Middle frontal gyrus (tissue), 1 donor: ENCODE measurements at regions not wholly inside any gene's neighbourhood (a gene's known extent, or its start where the extent isn't known, plus 50 kb on each side); places are given as distances from the start of the nearest gene placed in this dataset.
"Not testable (repeated sequence)": the region's sequence is repeated elsewhere in the genome, so short reads cannot be mapped to it uniquely, and the experiment has no call there.

Source experiments
- DNase-seq: peaks from one replicate; pipeline ENCODE4 v3.0.0-alpha.2; 2015; ENCODE audit warnings: low spot score; ENCODE audit errors: extremely low spot score

DNA sequence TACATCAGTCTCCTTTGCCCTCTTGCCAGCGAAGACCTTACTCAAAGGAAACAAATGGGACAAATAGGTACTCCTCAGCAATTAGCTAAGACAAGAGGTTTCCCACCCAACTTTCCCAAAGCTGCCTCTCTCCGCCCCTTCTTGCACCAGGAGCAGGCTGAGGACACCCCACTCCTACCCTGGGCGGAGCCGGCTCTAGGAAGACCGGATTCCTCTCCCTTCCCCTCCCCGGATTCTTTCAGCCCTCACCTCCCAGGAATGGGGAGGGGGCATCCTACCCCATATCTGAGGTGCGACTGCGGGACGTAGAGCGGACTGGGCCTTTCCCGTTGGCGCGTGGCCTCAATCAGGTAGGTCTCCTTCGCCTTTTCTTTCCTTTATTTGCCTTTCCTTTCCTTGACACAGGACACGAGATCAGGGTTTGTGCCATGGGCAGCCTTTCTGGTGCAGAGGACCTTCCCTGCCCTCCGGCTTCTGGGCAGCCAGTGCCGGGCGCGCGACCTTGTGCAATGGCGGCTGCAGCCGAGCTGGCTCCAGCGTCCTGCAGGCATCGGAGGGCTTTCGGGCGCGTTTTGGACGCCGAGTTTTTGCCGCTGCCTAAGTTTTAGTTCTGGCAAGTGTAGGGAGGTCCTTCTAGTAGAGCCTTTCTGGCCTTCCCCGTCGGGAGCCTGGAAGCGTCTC lies 279.9 kb downstream of the PLS3 start:
- not testable (repeated sequence) for DNase-seq

DNA sequence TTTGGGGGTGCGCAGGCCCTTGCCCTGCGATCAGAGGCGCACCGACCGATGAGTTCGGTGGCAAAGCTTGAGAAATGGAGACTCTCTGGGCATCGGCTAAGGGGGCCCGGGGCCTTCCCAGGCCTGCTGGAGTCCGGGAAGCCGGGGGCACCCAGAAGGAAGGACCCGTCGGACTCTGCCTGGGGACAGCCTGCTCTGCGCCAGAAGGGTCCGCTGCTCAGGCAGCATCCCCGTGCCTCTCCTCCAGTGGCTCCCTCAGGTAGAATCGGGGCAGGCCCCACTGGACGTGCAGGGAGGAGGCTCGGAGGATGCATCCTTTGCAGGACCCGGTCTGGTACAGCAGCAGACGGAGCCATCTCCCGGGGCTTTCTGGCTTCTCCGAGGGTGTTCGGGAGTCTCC lies 290.0 kb downstream of the PLS3 start:
- not testable (repeated sequence) for DNase-seq

DNA sequence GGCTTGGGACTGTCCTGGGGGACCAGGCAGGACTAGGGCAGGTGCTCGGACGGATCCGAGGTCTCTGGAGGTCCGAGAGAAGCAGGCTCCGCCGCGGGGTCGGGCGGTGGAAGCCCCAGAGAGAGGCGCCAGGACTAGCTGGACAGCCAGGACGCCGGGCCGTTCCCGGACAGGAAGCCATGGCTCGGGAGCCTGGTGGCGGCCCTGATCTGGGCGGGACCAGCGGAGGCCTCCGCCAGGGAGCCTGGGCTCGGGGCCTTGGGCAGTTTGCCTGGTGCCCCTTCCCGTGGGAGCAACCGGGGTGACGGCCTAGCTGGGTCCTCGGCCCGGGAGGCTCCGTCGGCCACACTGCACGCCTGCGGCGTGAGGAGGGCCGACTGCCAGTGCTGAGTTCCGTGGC lies 292.3 kb downstream of the PLS3 start:
- not testable (repeated sequence) for DNase-seq

DNA sequence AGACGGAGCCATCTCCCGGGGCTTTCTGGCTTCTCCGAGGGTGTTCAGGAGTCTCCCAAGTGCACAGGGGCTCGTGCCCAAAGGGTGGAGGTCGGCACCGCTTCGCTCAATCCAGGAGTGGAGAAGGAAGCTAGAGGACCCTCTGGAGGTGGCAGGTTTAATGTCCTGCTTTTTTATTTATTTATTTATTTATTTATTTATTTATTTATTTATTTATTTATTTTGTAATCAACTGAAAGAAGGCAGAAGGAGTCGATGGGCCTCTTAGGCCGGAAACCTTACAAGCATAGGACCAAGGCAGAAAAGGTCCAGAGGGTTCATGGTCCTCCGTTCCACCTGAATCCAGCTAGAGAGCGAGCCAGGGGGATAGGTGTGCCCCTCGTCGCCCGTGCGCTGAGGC lies 289.4 kb upstream of the AGTR2 start:
- not testable (repeated sequence) for DNase-seq

DNA sequence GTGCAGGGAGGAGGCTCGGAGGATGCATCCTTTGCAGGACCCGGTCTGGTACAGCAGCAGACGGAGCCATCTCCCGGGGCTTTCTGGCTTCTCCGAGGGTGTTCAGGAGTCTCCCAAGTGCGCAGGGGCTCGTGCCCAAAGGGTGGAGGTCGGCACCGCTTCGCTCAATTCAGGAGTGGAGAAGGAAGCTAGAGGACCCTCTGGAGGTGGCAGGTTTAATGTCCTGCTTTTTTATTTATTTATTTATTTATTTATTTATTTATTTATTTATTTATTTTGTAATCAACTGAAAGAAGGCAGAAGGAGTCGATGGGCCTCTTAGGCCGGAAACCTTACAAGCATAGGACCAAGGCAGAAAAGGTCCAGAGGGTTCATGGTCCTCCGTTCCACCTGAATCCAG lies 286.4 kb upstream of the AGTR2 start:
- not testable (repeated sequence) for DNase-seq

DNA sequence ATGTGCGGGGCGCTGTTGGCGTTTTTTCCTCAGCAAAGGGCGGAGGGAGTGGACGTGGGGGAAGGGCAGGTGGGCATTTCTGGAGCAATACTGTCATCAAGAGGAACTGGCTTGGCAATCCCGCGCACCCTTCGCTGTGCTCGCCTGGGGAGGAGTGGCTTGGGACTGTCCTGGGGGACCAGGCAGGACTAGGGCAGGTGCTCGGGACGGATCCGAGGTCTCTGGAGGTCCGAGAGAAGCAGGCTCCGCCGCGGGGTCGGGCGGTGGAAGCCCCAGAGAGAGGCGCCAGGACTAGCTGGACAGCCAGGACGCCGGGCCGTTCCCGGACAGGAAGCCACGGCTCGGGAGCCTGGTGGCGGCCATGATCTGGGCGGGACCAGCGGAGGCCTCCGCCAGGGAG lies 282.5 kb upstream of the AGTR2 start:
- DNase-seq: not testable (repeated sequence)

DNA sequence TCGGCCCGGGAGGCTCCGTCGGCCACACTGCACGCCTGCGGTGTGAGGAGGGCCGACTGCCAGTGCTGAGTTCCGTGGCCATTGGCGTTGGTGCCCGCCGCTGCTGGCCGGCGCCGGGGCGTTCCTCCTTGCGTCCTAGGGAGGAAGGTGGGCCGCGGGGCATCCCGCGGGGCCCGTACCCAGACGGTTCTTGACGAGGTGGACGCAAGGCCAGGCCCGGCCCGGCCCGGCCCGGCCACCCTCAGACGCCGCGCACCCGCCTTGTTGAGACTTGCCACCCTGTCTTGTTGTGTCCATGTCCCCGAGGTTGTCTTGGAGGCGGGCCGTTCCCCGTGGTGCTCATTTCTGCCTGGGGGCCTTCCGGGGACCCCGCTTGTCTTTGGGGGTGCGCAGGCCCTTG lies 282.0 kb upstream of the AGTR2 start:
- not testable (repeated sequence) for DNase-seq

DNA sequence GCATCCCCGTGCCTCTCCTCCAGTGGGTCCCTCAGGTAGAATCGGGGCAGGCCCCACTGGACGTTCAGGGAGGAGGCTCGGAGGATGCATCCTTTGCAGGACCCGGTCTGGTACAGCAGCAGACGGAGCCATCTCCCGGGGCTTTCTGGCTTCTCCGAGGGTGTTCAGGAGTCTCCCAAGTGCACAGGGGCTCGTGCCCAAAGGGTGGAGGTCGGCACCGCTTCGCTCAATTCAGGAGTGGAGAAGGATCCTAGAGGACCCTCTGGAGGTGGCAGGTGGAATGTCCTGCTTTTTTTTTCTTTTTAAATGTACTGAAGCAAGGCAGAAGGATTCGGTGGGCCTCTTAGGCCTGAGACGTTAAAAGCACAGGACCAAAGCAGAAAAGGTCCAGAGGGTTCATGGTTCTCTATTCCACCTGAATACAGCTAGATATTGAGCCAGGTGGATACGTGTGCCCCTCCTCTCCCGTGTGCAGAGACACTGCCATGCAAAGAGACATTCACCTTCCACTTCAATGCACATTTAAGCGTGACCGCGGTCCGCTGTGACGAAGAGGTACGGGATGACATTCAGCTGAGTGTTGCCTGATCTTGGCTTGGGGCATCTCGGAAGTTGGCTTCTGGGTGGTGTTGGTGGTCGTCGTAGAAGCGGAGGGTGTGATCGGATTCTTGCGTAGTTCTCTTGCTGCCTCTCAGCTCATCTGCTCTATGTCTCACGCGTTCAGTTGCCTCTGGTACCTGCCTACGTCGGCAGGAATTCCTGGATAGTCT lies 281.2 kb upstream of the AGTR2 start:
- no peak for DNase-seq

DNA sequence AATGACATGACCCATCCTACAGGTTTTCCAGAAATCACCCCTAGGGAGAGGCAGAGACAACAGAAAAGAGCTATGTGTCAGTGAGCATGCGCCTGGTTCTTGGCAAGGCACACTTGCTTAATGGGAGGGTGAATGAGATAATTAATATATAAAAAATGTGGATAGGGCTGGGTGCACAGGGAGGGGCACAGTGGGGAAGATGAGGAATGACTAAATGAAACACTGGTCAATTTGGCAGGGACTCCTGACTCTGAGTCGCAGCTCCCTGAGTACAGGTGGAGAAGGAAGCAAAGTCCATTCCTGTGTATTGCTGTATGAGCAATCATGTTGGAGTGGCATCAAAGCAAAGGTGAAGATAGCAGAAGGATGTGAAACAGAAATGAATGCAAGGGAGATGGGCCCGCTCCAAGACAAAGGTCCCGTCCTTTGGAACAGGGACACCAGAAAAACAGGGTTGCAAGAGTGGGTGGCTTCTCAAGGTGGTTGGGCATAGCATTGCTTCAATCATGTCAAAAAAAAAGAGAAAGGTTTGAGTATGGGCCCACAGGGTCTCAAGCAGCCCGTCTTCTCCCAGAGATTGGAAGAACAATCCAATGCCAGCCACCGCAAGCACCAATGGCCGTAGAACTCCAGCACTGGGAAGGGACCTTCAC lies 278.4 kb upstream of the AGTR2 start:
- no peak for DNase-seq

DNA sequence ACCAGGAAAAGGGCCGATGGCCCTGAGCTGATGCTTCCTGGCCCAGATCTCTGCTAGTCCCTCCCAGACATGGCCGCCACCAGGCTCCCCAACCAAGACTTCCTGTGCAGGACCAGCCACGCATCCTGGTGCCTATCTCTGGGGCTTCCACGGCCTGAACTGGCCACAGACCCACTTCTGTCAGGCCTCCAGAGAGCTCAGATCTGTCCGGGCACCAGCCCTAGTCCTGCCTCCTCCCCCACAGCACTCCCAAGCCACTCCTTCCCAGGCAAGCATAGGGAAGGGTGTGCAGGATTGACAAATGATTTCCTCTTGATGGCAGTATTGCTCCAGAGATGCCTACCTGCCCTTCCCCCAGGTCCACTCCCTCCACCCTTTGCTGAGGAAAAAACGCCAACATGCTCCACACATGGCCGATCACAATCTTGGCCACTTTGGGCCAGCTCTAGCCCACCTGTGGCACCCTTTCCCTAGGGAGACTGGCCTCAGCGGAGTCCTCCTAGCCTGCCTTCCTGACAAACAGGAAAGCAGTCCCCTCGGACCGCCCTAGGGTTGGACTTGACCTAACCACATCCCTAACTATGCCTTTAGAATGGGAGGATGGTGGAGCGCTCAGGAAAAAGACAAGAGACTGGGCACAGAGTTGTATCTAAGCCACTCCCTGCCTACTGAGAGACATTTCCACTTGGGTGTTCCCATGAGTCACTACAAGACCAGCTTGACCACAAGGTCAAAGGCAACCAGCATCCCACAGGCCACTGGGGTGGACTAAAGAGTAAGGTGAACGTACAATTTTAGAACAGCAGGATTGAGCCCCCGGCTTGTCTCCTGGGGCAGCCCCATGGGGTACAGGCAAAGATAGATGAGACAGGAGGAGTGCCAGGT lies 277.5 kb upstream of the AGTR2 start:
- no peak for DNase-seq

DNA sequence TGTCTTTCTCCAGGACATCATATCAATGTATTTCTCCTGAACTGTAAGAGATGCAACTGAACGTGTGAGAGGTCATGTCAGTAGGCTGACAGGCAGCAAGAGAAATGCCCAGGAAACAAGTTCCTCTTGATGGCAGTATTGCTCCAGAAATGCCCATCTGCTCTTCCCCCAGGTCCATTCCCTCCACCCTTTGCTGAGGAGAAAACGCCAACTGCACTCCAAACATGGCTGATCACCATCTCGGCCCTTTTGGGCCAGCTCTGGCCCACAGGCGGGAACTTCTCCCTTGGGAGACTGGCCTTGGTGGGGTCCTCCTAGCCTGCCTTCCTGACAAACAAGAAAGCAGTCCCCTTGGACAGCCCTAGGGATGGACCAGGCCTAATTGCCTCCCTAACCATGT lies 276.5 kb upstream of the AGTR2 start:
- DNase-seq: no peak

DNA sequence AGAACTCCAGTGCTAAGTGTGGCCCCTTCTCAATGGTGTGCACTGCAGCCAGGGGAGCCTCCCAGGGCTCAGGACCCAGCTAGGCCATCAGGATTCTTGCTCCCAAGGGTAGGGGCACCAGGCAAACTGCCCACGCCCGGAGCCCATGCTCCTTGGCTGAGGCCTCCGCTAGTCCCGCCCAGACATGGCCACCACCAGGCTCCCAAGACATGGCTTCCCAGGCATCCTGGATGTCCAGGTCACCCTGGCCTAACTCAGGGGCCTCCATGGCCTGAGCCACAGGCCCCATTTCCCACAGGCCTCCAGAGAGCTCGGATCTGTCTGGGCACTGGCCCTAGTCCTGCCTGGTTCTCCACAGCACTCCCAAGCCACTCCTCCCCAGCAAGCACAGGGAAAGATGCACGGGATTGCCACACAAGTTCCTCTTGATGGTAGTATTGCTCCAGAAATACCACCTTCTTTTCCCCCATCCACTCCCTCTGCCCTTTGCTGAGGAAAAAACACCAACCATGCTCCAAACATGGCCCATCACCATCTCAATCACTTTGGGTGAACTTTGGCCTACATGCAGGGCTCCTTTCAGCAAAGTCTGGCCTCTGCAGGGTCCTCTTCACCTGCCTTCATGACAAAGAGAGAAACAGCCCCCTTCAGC lies 274.7 kb upstream of the AGTR2 start:
- no peak for DNase-seq

DNA sequence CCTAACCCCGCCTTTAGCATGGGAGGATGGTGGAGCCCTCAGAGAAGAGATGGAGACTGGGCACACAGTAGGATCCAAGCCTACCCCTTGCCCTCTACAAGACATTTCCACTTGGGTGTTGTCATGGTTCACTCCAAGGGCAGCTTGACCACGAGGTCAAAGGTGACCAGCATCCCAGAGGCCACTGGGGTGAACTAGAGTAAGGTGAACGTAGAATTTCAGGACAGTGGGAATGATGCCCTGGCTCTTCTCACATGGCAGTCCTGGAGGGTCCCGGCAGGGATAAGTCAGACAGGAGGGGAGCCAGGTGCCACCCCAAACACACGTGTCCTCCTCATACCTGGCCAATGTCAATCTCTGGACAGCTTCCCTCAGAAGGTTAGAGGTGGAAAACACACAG lies 274.2 kb upstream of the AGTR2 start:
- no peak for DNase-seq

DNA sequence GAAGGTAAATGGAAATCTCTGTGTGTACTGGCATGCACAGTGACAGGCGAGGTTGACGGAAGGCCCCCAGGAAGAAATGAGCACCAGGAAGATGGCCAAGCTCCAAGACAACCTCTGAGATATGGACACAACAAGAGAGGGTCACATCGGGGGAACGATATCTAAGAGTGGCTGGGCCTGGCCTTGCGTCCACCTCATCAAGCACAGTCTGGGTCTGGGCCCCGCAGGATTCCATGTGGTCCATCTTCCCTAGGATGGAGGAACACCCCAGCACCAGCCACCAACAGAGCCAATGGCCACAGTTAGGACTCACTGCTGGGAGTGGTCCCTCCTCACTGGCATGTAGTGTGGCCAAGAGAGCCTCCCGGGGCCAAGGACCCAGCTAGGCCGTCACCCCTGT lies 272.6 kb upstream of the AGTR2 start:
- DNase-seq: no peak

DNA sequence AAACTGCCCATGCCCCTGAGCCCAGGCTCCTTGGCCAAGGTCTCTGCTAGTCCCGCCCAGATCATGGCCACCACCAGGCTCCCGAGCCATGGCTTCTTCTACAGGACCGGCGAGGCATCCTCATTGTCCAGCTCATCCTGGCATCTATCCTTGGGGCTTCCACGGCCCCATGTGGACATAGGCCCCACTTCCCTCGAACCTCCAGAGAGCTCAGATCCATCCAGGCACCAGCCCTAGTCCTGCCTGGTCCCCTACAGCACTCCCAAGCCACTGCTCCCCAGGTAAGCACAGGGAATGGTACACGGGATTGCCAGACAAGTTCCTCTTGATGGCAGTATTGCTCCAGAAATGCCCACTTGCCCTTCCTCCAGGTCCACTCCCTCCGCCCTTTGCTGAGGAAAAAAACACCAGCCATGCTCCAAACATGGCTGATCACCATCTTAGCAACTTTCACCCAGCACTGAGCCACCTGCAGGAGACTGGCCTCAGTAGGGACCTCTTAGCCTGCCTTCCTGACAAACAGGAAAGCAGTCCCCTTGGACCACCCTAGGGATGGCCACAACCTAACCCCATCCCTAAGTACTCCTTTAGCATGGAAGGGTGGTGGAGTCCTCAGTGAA lies 272.1 kb upstream of the AGTR2 start:
- no peak for DNase-seq

DNA sequence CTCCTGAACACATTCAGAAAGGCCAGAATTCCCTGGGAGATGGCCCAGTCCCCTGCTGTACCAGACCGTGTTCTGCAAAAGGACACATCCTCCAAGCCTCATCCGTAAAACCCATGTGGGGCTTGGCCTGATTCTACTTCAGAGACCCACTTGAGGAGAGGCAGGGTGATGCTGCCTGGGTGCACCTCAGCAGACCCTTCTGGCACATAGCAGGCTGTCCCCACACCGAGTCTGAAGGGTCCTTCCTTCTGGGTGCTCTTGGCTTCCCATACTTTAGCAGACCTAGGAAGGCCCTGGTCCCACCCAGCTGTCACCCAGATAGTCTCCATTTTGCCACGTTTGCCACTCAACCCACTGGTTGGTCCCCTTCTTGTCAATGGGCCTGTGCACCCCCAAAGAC lies 270.1 kb upstream of the AGTR2 start:
- no peak for DNase-seq

DNA sequence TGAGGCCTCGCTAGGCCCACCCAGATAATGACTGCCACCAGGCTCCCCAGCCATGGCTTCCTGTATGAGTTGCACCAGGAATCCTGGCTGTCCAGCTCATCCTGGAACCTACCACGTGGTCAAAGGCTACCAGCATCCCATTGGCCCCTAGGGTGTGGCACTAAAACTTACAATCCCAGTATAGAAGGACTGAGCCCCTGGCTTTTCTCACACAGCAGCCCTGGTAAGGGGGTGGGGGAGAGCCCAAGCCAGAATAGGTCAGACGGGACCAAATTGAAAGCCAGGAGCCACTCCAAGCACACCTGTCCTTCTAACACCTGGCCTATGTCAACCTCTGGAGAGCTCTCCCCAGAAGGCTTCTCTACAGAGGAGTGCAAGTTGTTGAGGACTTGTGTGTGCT lies 269.3 kb upstream of the AGTR2 start:
- DNase-seq: no peak

DNA sequence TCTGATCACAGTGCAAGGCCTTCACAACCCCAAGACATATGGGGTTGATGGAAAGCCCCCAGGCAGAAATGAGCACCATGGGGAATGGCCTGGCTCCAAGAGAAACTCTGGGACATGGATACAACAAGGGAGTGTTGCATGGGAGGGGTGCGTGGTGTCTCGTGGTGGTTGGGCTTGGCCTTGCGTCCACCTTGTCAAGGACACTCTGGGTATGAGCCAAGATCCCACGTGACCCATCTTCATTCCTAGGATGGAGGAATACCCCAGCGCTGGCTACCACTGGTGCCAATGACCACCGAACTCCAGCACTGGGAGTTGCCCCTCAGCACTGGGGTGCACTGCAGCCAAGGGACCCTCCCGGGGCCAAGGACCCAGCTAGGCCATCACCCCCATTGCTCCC lies 267.5 kb upstream of the AGTR2 start:
- no peak for DNase-seq

DNA sequence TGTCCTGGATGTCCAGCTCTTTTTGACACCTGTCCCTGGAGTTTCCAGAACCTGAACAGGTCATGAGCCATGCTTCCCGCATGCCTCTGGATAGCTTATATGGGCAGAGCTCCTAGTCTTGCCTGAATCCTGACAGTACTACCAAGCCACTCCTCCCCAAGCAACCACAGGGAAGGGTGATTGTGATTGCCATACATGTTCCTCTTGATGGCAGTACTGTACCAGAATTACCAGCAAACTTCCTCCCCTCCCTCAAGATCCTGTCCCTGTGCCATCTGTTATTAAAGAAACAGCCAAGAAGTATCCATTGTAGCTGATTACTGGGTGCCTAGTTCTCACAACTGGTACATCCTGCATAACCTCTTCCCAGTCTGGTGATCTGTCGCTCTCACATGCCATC lies 264.3 kb upstream of the AGTR2 start:
- DNase-seq: no peak

DNA sequence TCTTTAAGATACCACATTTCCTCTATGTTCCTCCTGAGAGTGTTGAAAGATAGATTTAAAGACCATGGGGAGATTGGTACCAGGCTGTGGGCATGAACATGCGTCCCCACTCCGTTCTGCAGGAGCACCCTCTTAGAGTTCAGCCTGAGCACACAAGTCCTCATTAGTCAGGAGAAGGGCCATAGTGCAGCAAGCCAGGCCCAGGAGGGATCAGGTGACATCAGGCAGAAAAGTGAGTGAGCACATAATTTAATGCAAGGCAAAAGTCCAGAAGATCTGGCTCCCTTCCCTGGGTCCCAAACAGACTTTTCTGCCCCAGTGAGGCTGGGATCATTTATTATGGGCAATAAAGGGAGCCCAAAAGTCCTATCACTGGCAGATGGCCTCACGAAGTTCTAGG lies 263.7 kb upstream of the AGTR2 start:
- no peak for DNase-seq

DNA sequence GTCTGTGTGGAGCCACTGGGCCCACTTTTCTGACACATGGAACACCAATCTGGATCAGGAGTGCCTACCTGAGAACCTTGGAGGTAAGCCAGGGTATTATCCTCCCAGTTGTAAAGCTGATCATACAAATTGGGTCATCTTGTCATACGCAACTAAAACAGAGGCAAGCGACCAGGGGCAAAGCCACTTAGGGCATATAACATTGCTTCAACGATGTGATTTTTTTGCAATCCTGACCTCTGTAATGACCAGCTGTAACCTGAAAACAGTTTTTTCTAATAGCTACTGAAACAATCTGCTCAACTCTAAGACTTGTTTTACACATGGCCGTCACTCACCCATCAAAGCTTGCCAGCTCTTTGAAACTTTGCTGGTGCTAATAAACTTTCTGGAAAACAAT lies 261.5 kb upstream of the AGTR2 start:
- DNase-seq: no peak
